DND-41 (cell line): ENCODE measurements at regions not wholly inside any gene's neighbourhood (a gene's known extent, or its start where the extent isn't known, plus 50 kb on each side); places are given as distances from the start of the nearest gene placed in this dataset.

Source experiments
- ATAC-seq: fragments of 200-7000 bp; cut with Tn5 transposase; 3 replicates; pipeline ENCODE4 v1.9.1; 2021; ENCODE audit warnings: low read depth; ENCODE audit not compliant: insufficient read depth
- DNase-seq: peaks from one replicate; pipeline ENCODE4 v3.0.0-alpha.2; 2020
- H2AFZ ChIP-seq: 2 replicates; pipeline ENCODE4 v1.6.0; 2012; ENCODE audit warnings: low read depth, low read length
- H3K27ac ChIP-seq: 2 replicates; pipeline ENCODE4 v1.5.1; 2012; ENCODE audit warnings: low read length, inconsistent platforms
- H3K27me3 ChIP-seq: fragments of 200-600 bp; sonication (generic); 2 replicates; pipeline ENCODE4 v1.6.0; 2012; ENCODE audit warnings: low read length, mild to moderate bottlenecking, inconsistent platforms; ENCODE audit not compliant: insufficient read depth, poor library complexity
- H3K36me3 ChIP-seq: 2 replicates; pipeline ENCODE4 v1.5.1; 2012; ENCODE audit warnings: low read length, inconsistent platforms; ENCODE audit not compliant: insufficient read depth
- H3K4me1 ChIP-seq: 2 replicates; pipeline ENCODE4 v1.5.1; 2012; ENCODE audit warnings: mild to moderate bottlenecking, low read length; ENCODE audit not compliant: insufficient read depth
- H3K4me2 ChIP-seq: 2 replicates; pipeline ENCODE4 v1.6.0; 2012; ENCODE audit warnings: mild to moderate bottlenecking, moderate library complexity, low read length, inconsistent platforms; ENCODE audit not compliant: insufficient read depth
- H3K4me3 ChIP-seq, 2 experiments: fragments of 200-600 bp in 1 of 2; shearing (Covaris generic) in 1 of 2; 2 replicates each; pipeline ENCODE4 v1.5.1; 2012 to 2016; ENCODE audit warnings: inconsistent platforms in 2 of 2, low read length in 2 of 2, mild to moderate bottlenecking in 2 of 2, low read depth in 1 of 2, moderate library complexity in 1 of 2
- H3K79me2 ChIP-seq: 2 replicates; pipeline ENCODE4 v1.6.0; 2012; ENCODE audit warnings: low read length, inconsistent platforms; ENCODE audit not compliant: insufficient read depth
- H3K9ac ChIP-seq: 2 replicates; pipeline ENCODE4 v1.6.0; 2012; ENCODE audit warnings: low read depth, mild to moderate bottlenecking, inconsistent platforms, low read length, moderate library complexity
- H3K9me3 ChIP-seq: 2 replicates; pipeline ENCODE4 v1.5.1; 2012; ENCODE audit warnings: low read length, moderate library complexity, mild to moderate bottlenecking, inconsistent platforms; ENCODE audit not compliant: insufficient read depth, severe bottlenecking
- H4K20me1 ChIP-seq: 2 replicates; pipeline ENCODE4 v1.6.0; 2012; ENCODE audit warnings: low read length; ENCODE audit not compliant: insufficient read depth
- CTCF ChIP-seq: IDR thresholded peaks from 2 replicates; pipeline ENCODE4 v1.5.1; 2012; ENCODE audit warnings: borderline replicate concordance, low read length, moderate library complexity, mild to moderate bottlenecking; ENCODE audit not compliant: poor library complexity, severe bottlenecking; ENCODE audit errors: extremely low read depth
- EZH2 ChIP-seq: IDR thresholded peaks from 3 replicates; pipeline ENCODE4 v1.6.1; 2012; ENCODE audit warnings: borderline replicate concordance, low read depth, mild to moderate bottlenecking, moderate library complexity, low read length, inconsistent platforms; ENCODE audit not compliant: severe bottlenecking

DNA sequence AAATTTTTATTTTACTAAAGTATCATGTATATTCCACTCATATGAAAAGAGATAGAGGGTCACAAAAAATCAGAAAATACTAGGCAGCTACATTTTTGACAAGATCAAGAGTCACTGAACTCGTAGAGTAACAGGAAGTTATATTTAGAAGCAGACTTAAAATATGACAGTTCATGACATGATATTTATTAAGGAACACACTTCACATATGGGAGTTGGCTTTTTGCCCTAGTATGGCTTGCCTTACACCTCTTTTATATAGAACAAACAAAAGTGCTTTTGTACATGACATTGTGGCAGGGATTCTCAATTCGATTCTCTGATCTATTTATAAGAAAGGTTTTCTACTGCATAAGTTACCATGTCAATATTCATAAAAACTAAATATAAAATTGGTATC lies 80.1 kb upstream of the GBE1 start:
- no peak overlapping the region for H3K9ac ChIP-seq
- no peak for DNase-seq
- no peak overlapping the region for H3K4me3 ChIP-seq
- no peaks in the 10 kb centered on the region for H3K79me2 ChIP-seq
- TF ChIP-seq EZH2 (no peak), CTCF (no peak)
- H3K27ac ChIP-seq: peak overlapping the region; percentile 36; the same call in 1 of the 2 replicates
- H3K36me3 ChIP-seq: no peaks in the 10 kb centered on the region
- H3K4me1 ChIP-seq: peaks cover 46% of the 10 kb centered on the region
- peak; percentile 59 for ATAC-seq
- no peaks in the 10 kb centered on the region for H4K20me1 ChIP-seq
- H3K27me3 ChIP-seq: no peaks in the 10 kb centered on the region
- peak overlapping the region; percentile 2 for H3K4me2 ChIP-seq
- no peak overlapping the region for H2AFZ ChIP-seq
- no peaks in the 10 kb centered on the region for H3K9me3 ChIP-seq

DNA sequence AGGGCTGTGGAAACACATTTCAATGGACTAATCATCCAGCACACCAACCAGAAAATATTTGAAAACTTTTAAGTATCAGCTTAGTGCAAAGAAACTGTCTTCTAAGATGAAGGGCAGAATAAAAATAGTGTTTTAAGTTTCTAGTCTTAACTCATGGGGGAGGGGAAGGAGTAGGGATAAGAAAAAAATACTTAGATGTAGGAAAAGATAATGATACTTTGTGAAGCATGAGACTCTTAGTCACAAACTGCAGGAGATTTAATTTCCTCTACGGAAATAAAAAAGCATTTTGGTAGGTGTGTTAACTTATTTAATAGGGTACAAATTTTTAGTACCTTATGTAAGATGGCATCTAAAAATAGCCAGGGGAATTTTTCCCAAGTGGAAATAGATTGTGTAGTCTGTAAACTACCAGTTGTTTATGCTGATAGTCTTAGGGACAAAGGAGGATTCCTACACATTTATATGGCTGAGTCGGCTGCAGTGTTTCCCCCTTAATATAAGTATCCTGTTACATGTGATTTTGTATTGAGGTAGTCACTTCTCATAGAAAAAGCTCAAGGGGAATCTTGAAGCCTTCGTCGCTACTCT lies 78.2 kb upstream of the GBE1 start:
- Histone ChIP-seq H3K9me3 (no peaks in the 10 kb centered on the region), H3K36me3 (no peaks in the 10 kb centered on the region), H3K4me2 (0 out of 2 replicates have a peak overlapping the region, but pooled peaks have one; percentile 17), H3K79me2 (no peaks in the 10 kb centered on the region), H2AFZ (peak overlapping the region; percentile 34), H3K4me3 (no peak overlapping the region), H3K9ac (no peak overlapping the region), H4K20me1 (no peaks in the 10 kb centered on the region), H3K27me3 (no peaks in the 10 kb centered on the region), H3K4me1 (peaks cover 45% of the 10 kb centered on the region), H3K27ac (peak overlapping the region; percentile 55)
- TF ChIP-seq EZH2 (no peak), CTCF (no peak)
- ATAC-seq (no peak), DNase-seq (no peak)

- H3K4me3 ChIP-seq: no peak overlapping the region
- peaks cover 48% of the 10 kb centered on the region for H3K4me1 ChIP-seq
- no peaks in the 10 kb centered on the region for H4K20me1 ChIP-seq
- no peak overlapping the region for H3K9ac ChIP-seq
- no peaks in the 10 kb centered on the region for H3K36me3 ChIP-seq
- H3K9me3 ChIP-seq: no peaks in the 10 kb centered on the region
- H3K27me3 ChIP-seq: no peaks in the 10 kb centered on the region
- no peak for TF ChIP-seq EZH2
- no peak for TF ChIP-seq CTCF
- DNase-seq (no peak), ATAC-seq (no peak)
- H3K79me2 ChIP-seq: no peaks in the 10 kb centered on the region
- peak overlapping the region; percentile 24 for H2AFZ ChIP-seq
- no peak overlapping the region; the same call in 1 of the 2 replicates for H3K27ac ChIP-seq
- no peak overlapping the region for H3K4me2 ChIP-seq
Measured at GRCh38 chr3:81838457-81838856, 77.0 kb upstream of the GBE1 start.
